Calu3 (cell line): ENCODE measurements at regions not wholly inside any gene's neighbourhood (a gene's known extent, or its start where the extent isn't known, plus 50 kb on each side); places are given as distances from the start of the nearest gene placed in this dataset.

Experiments
- BruUV-seq: library from RNA; stranded (reverse); fragments of 400-500 nt; replicated peaks from 2 replicates; lab custom pipeline; 2021; lab: Mats Ljungman, UMichigan
- CTCF ChIA-PET: fragments of 300-600 bp; sonication (Branson Sonifier 250); formaldehyde crosslinking; loops from one replicate; lab custom pipeline; 2022; ENCODE audit warnings: antibody characterized with exemption; lab: Charles Lee
- DNase-seq: peaks from one replicate; pipeline ENCODE4 v3.0.0; 2022
- H3K27ac Mint-ChIP-seq: one replicate; pipeline ENCODE4 v1.8.0; 2022; ENCODE audit warnings: mixed read lengths; ENCODE audit not compliant: unreplicated experiment
- H3K27me3 Mint-ChIP-seq: one replicate; pipeline ENCODE4 v1.8.0; 2022; ENCODE audit warnings: mixed read lengths; ENCODE audit not compliant: unreplicated experiment
- H3K36me3 Mint-ChIP-seq: one replicate; pipeline ENCODE4 v1.8.0; 2022; ENCODE audit warnings: mild to moderate bottlenecking, moderate library complexity, mixed read lengths; ENCODE audit not compliant: insufficient read depth, unreplicated experiment
- H3K4me1 Mint-ChIP-seq: one replicate; pipeline ENCODE4 v1.8.0; 2022; ENCODE audit warnings: mild to moderate bottlenecking, low read depth, mixed read lengths; ENCODE audit not compliant: unreplicated experiment
- H3K4me3 Mint-ChIP-seq: one replicate; pipeline ENCODE4 v1.8.0; 2022; ENCODE audit warnings: mild to moderate bottlenecking, low read depth, moderate library complexity, mixed read lengths; ENCODE audit not compliant: unreplicated experiment
- H3K9me3 Mint-ChIP-seq: one replicate; pipeline ENCODE4 v1.8.0; 2022; ENCODE audit warnings: low read depth, mixed read lengths; ENCODE audit not compliant: unreplicated experiment
- CTCF ChIP-seq: fragments of 200-600 bp; IDR thresholded peaks from one replicate; pipeline ENCODE4 v1.8.0; 2022; ENCODE audit warnings: antibody characterized with exemption; ENCODE audit not compliant: unreplicated experiment
- intact Hi-C: fragments of 100-400 bp; cut with micrococcal nuclease; formaldehyde crosslinking; loops from one replicate; pipeline ENCODE4 v1.10.0; 2022; ENCODE audit not compliant: unreplicated experiment

- no peak overlapping the region for H3K27ac Mint-ChIP-seq
- BruUV-seq: no TSS peak
- no peaks in the 10 kb centered on the region for H3K36me3 Mint-ChIP-seq
- H3K9me3 Mint-ChIP-seq: peaks cover 7% of the 10 kb centered on the region
- CTCF ChIA-PET: no interaction called here
- H3K4me1 Mint-ChIP-seq: no peaks in the 10 kb centered on the region
- intact Hi-C loops: no loop called here
- no peaks in the 10 kb centered on the region for H3K27me3 Mint-ChIP-seq
- no peak for DNase-seq
- no peak for TF ChIP-seq CTCF
- no peak overlapping the region for H3K4me3 Mint-ChIP-seq
Observed at GRCh38 chr14:98184457-98184856, 1087.5 kb downstream of the BCL11B start.

- Mint-ChIP-seq H3K27me3 (no peaks in the 10 kb centered on the region), H3K4me3 (no peak overlapping the region), H3K9me3 (peaks cover 7% of the 10 kb centered on the region), H3K36me3 (no peaks in the 10 kb centered on the region), H3K4me1 (no peaks in the 10 kb centered on the region), H3K27ac (no peak overlapping the region)
- no peak for DNase-seq
- TF ChIP-seq CTCF: no peak
- CTCF ChIA-PET: no interaction called here
- no TSS peak for BruUV-seq
- intact Hi-C loops: no loop called here
Observed at GRCh38 chr14:98185036-98185435, 1087.0 kb downstream of the BCL11B start.

- no peak overlapping the region for H3K27ac Mint-ChIP-seq
- H3K4me3 Mint-ChIP-seq: no peak overlapping the region
- H3K27me3 Mint-ChIP-seq: no peaks in the 10 kb centered on the region
- BruUV-seq: no TSS peak
- no peak for DNase-seq
- H3K36me3 Mint-ChIP-seq: no peaks in the 10 kb centered on the region
- TF ChIP-seq CTCF: no peak
- CTCF ChIA-PET: interaction anchor here (0.6 kb wide), 1 partner anchor 66 kb away, joined by 4 read pairs; no protein-coding TSS in a partner anchor
- H3K4me1 Mint-ChIP-seq: no peaks in the 10 kb centered on the region
- H3K9me3 Mint-ChIP-seq: peaks cover 8% of the 10 kb centered on the region
- intact Hi-C loops: no loop called here
Observed at GRCh38 chr14:98186140-98186539, 1085.9 kb downstream of the BCL11B start.

GRCh38 chr14:98187281-98187680 is 1084.7 kb downstream of the BCL11B start:
- DNase-seq: no peak
- Mint-ChIP-seq H3K4me1 (no peaks in the 10 kb centered on the region), H3K27me3 (no peaks in the 10 kb centered on the region), H3K4me3 (no peak overlapping the region), H3K27ac (no peak overlapping the region), H3K9me3 (peaks cover 9% of the 10 kb centered on the region), H3K36me3 (no peaks in the 10 kb centered on the region)
- TF ChIP-seq CTCF: no peak
- intact Hi-C loops: no loop called here
- CTCF ChIA-PET: no interaction called here
- no TSS peak for BruUV-seq
